IPS DF 6.9 (cell line): ENCODE measurements at regions not wholly inside any gene's neighbourhood (a gene's known extent, or its start where the extent isn't known, plus 50 kb on each side); places are given as distances from the start of the nearest gene placed in this dataset.
A peak's percentile ranks its signal among the peaks of the same experiment; 100 is the strongest.

Source experiments
- DNase-seq: peaks from one replicate; pipeline ENCODE4 v3.0.0-alpha.2; 2013; ENCODE audit warnings: low read depth, low spot score
- H3K27ac ChIP-seq: one replicate; pipeline ENCODE4 v1.5.1; 2013; ENCODE audit warnings: low read length, control low read depth
- H3K27me3 ChIP-seq: 2 replicates; pipeline ENCODE4 v1.6.1; 2013; ENCODE audit warnings: mild to moderate bottlenecking, low read length; ENCODE audit not compliant: control insufficient read depth, insufficient read depth
- H3K36me3 ChIP-seq: 2 replicates; pipeline ENCODE4 v1.6.1; 2013; ENCODE audit warnings: low read length; ENCODE audit not compliant: control insufficient read depth, insufficient read depth
- H3K4me1 ChIP-seq: 2 replicates; pipeline ENCODE4 v1.6.1; 2013; ENCODE audit warnings: low read length; ENCODE audit not compliant: control insufficient read depth, insufficient read depth
- H3K4me3 ChIP-seq: 2 replicates; pipeline ENCODE4 v1.5.1; 2013; ENCODE audit warnings: mild to moderate bottlenecking, low read length
- H3K9me3 ChIP-seq: 2 replicates; pipeline ENCODE4 v1.6.1; 2013; ENCODE audit warnings: low read length, inconsistent platforms; ENCODE audit not compliant: control insufficient read depth, insufficient read depth
- WGBS: extraction: QIAGEN DNeasy Blood & Tissue Kit; methylation state at CpG from one replicate; pipeline ENCODE4 v1.1.7; 2013; ENCODE audit warnings: mixed read lengths, missing lambda C conversion rate; ENCODE audit not compliant: insufficient read length, insufficient coverage; 5-methylcytosine and 5-hydroxymethylcytosine counted together

- no CpG with 5 or more reads among the region's 10 CpGs for WGBS
- H3K36me3 ChIP-seq: no peaks in the 10 kb centered on the region
- DNase-seq: no peak
- H3K9me3 ChIP-seq: peaks cover 2% of the 10 kb centered on the region
- H3K27me3 ChIP-seq: no peaks in the 10 kb centered on the region
- H3K4me1 ChIP-seq: no peaks in the 10 kb centered on the region
- H3K4me3 ChIP-seq: no peak overlapping the region
- H3K27ac ChIP-seq: no peak overlapping the region
These were observed 96.3 kb upstream of the TNFSF11 start for GRCh38 chr13:42477596-42478190.

- peaks cover 2% of the 10 kb centered on the region for H3K9me3 ChIP-seq
- WGBS: no CpG with 5 or more reads among the region's 3 CpGs
- no peaks in the 10 kb centered on the region for H3K27me3 ChIP-seq
- no peaks in the 10 kb centered on the region for H3K36me3 ChIP-seq
- H3K4me3 ChIP-seq: no peak overlapping the region
- no peak overlapping the region for H3K27ac ChIP-seq
- DNase-seq: peak; percentile 31
- H3K4me1 ChIP-seq: no peaks in the 10 kb centered on the region
These were observed 95.3 kb upstream of the TNFSF11 start for GRCh38 chr13:42478531-42479156.

GRCh38 chr13:42484386-42484785, 89.6 kb upstream of the TNFSF11 start:
- no peaks in the 10 kb centered on the region for H3K9me3 ChIP-seq
- no peaks in the 10 kb centered on the region for H3K4me1 ChIP-seq
- DNase-seq: no peak
- no peak overlapping the region for H3K27ac ChIP-seq
- H3K36me3 ChIP-seq: no peaks in the 10 kb centered on the region
- no peaks in the 10 kb centered on the region for H3K27me3 ChIP-seq
- no peak overlapping the region for H3K4me3 ChIP-seq

GRCh38 chr13:42485272-42485671, 88.7 kb upstream of the TNFSF11 start:
- Histone ChIP-seq H3K36me3 (no peaks in the 10 kb centered on the region), H3K9me3 (no peaks in the 10 kb centered on the region), H3K4me1 (no peaks in the 10 kb centered on the region), H3K4me3 (no peak overlapping the region), H3K27ac (no peak overlapping the region), H3K27me3 (no peaks in the 10 kb centered on the region)
- DNase-seq: no peak
- WGBS: no CpG with 5 or more reads among the region's 2 CpGs

GRCh38 chr13:42486711-42487198, 87.2 kb upstream of the TNFSF11 start:
- no peaks in the 10 kb centered on the region for H3K4me1 ChIP-seq
- H3K9me3 ChIP-seq: no peaks in the 10 kb centered on the region
- H3K4me3 ChIP-seq: no peak overlapping the region

GRCh38 chr13:42487221-42487620, 86.7 kb upstream of the TNFSF11 start:
- no peak for DNase-seq
- Histone ChIP-seq H3K4me1 (no peaks in the 10 kb centered on the region), H3K9me3 (no peaks in the 10 kb centered on the region), H3K27me3 (no peaks in the 10 kb centered on the region), H3K36me3 (no peaks in the 10 kb centered on the region), H3K4me3 (no peak overlapping the region), H3K27ac (no peak overlapping the region)
- WGBS: no CpG with 5 or more reads among the region's 5 CpGs

More at GRCh38 chr13:42486711-42487198, 87.2 kb upstream of the TNFSF11 start:
- no peaks in the 10 kb centered on the region for H3K27me3 ChIP-seq
- H3K27ac ChIP-seq: no peak overlapping the region
- no CpG with 5 or more reads among the region's 3 CpGs for WGBS
- no peak for DNase-seq
- no peaks in the 10 kb centered on the region for H3K36me3 ChIP-seq

- no peak overlapping the region for H3K4me3 ChIP-seq
- H3K27ac ChIP-seq: no peak overlapping the region
- no peaks in the 10 kb centered on the region for H3K4me1 ChIP-seq
- WGBS: no CpG with 5 or more reads among the region's 5 CpGs
- no peaks in the 10 kb centered on the region for H3K27me3 ChIP-seq
- H3K36me3 ChIP-seq: no peaks in the 10 kb centered on the region
- DNase-seq: no peak
- H3K9me3 ChIP-seq: no peaks in the 10 kb centered on the region
These were observed 83.3 kb upstream of the TNFSF11 start for GRCh38 chr13:42490676-42491075.

- Histone ChIP-seq H3K9me3 (no peaks in the 10 kb centered on the region), H3K36me3 (no peaks in the 10 kb centered on the region), H3K27ac (no peak overlapping the region), H3K4me1 (no peaks in the 10 kb centered on the region), H3K4me3 (no peak overlapping the region), H3K27me3 (no peaks in the 10 kb centered on the region)
- no peak for DNase-seq
- no CpG with 5 or more reads among the region's 4 CpGs for WGBS
These were observed 81.5 kb upstream of the TNFSF11 start for GRCh38 chr13:42492372-42492920.

- H3K4me3 ChIP-seq: no peak overlapping the region
- WGBS: no CpG with 5 or more reads among the region's 3 CpGs
- no peak overlapping the region for H3K27ac ChIP-seq
- H3K27me3 ChIP-seq: no peaks in the 10 kb centered on the region
- H3K36me3 ChIP-seq: no peaks in the 10 kb centered on the region
- no peaks in the 10 kb centered on the region for H3K4me1 ChIP-seq
- no peak for DNase-seq
- no peaks in the 10 kb centered on the region for H3K9me3 ChIP-seq
These were observed 79.8 kb upstream of the TNFSF11 start for GRCh38 chr13:42494157-42494556.

GRCh38 chr13:42495255-42495654, 78.7 kb upstream of the TNFSF11 start:
- DNase-seq: no peak
- Histone ChIP-seq H3K36me3 (no peaks in the 10 kb centered on the region), H3K4me3 (no peak overlapping the region), H3K4me1 (no peaks in the 10 kb centered on the region), H3K27me3 (no peaks in the 10 kb centered on the region), H3K9me3 (no peaks in the 10 kb centered on the region), H3K27ac (no peak overlapping the region)

GRCh38 chr13:42495751-42496150, 78.2 kb upstream of the TNFSF11 start:
- no CpG with 5 or more reads among the region's 7 CpGs for WGBS

More at GRCh38 chr13:42495751-42496150, 78.2 kb upstream of the TNFSF11 start:
- Histone ChIP-seq H3K9me3 (no peaks in the 10 kb centered on the region), H3K36me3 (no peaks in the 10 kb centered on the region), H3K27ac (no peak overlapping the region), H3K4me1 (no peaks in the 10 kb centered on the region), H3K4me3 (no peak overlapping the region), H3K27me3 (no peaks in the 10 kb centered on the region)
- DNase-seq: no peak
